WTC11 (cell line): ENCODE measurements at regions not wholly inside any gene's neighbourhood (a gene's known extent, or its start where the extent isn't known, plus 50 kb on each side); places are given as distances from the start of the nearest gene placed in this dataset.

Source experiments
- ATAC-seq: fragments of 200-7000 bp; cut with Tn5 transposase; 2 replicates; pipeline ENCODE4 v1.10.0; 2021; ENCODE audit warnings: mild to moderate bottlenecking, moderate library complexity
- CTCF ChIA-PET: fragments of 300-600 bp; sonication (Branson Sonifier 250); formaldehyde crosslinking; loops from one replicate; lab custom pipeline; 2021; ENCODE audit warnings: antibody characterized with exemption; lab: Charles Lee
- POLR2A ChIA-PET: fragments of 350-600 bp; sonication (Branson Sonifier 250); formaldehyde crosslinking; loops from one replicate; lab custom pipeline; 2021; ENCODE audit warnings: antibody characterized with exemption; lab: Charles Lee
- DNase-seq: peaks from one replicate; pipeline ENCODE4 v3.0.0; 2021; ENCODE audit warnings: low spot score
- H3K27ac Mint-ChIP-seq: 2 replicates; pipeline ENCODE4 v1.8.0; 2021; ENCODE audit warnings: mixed read lengths
- H3K27me3 Mint-ChIP-seq: 2 replicates; pipeline ENCODE4 v1.8.0; 2021; ENCODE audit warnings: low read depth, mild to moderate bottlenecking, moderate library complexity, mixed read lengths
- H3K36me3 Mint-ChIP-seq: 2 replicates; pipeline ENCODE4 v1.8.0; 2021; ENCODE audit warnings: mixed read lengths
- H3K4me1 Mint-ChIP-seq: 2 replicates; pipeline ENCODE4 v1.8.0; 2022; ENCODE audit warnings: mixed read lengths
- H3K4me3 Mint-ChIP-seq: 2 replicates; pipeline ENCODE4 v1.8.0; 2021; ENCODE audit warnings: mild to moderate bottlenecking, moderate library complexity, mixed read lengths
- H3K9me3 Mint-ChIP-seq: 2 replicates; pipeline ENCODE4 v1.8.0; 2021; ENCODE audit warnings: mixed read lengths
- ELF4 ChIP-seq: sonication (generic); formaldehyde crosslinking; IDR thresholded peaks from 2 replicates; pipeline ENCODE4 v1.8.1; 2022; ENCODE audit warnings: low read depth, mild to moderate bottlenecking, moderate library complexity, missing genetic modification reagents
- HMGA2 ChIP-seq: fragments of 250-450 bp; sonication (Bioruptor Pico); IDR thresholded peaks from 2 replicates; pipeline ENCODE4 v1.4.0; 2021; ENCODE audit warnings: mild to moderate bottlenecking, moderate library complexity
- HMGXB4 ChIP-seq: sonication (generic); formaldehyde crosslinking; IDR thresholded peaks from 2 replicates; pipeline ENCODE4 v1.8.1; 2023; ENCODE audit warnings: mild to moderate bottlenecking, moderate library complexity, missing genetic modification reagents
- JUN ChIP-seq: sonication (generic); formaldehyde crosslinking; IDR thresholded peaks from 2 replicates; pipeline ENCODE4 v1.8.0; 2023; ENCODE audit warnings: mild to moderate bottlenecking, missing genetic modification reagents
- MXD4 ChIP-seq: fragments of 250-450 bp; sonication (Bioruptor Pico); IDR thresholded peaks from 2 replicates; pipeline ENCODE4 v1.8.0; 2021; ENCODE audit warnings: mild to moderate bottlenecking, moderate library complexity, borderline replicate concordance
- NFATC4 ChIP-seq: fragments of 250-450 bp; sonication (Bioruptor Pico); IDR thresholded peaks from 2 replicates; pipeline ENCODE4 v1.9.0; 2021; ENCODE audit warnings: mild to moderate bottlenecking
- NFYB ChIP-seq: sonication (generic); formaldehyde crosslinking; conservative IDR thresholded peaks from 2 replicates; pipeline ENCODE4 v1.8.0; 2022; ENCODE audit warnings: low read depth, missing genetic modification reagents
- PRRX2 ChIP-seq: fragments of 250-450 bp; sonication (Bioruptor Pico); IDR thresholded peaks from 2 replicates; pipeline ENCODE4 v1.8.0; 2021; ENCODE audit warnings: mild to moderate bottlenecking
- TCF7 ChIP-seq: sonication (generic); formaldehyde crosslinking; IDR thresholded peaks from 2 replicates; pipeline ENCODE4 v1.8.0; 2022; ENCODE audit warnings: mild to moderate bottlenecking, low read depth, missing genetic modification reagents, moderate library complexity
- TEAD1 ChIP-seq: sonication (generic); formaldehyde crosslinking; IDR thresholded peaks from 2 replicates; pipeline ENCODE4 v1.8.0; 2022; ENCODE audit warnings: mild to moderate bottlenecking, missing genetic modification reagents
- TP53 ChIP-seq: sonication (generic); formaldehyde crosslinking; IDR thresholded peaks from 2 replicates; pipeline ENCODE4 v1.8.1; 2023; ENCODE audit warnings: mild to moderate bottlenecking, missing genetic modification reagents
- ZNF219 ChIP-seq: sonication (generic); formaldehyde crosslinking; IDR thresholded peaks from 2 replicates; pipeline ENCODE4 v1.8.0; 2023; ENCODE audit warnings: missing genetic modification reagents, mild to moderate bottlenecking, borderline replicate concordance
- ZNF512 ChIP-seq: sonication (generic); formaldehyde crosslinking; IDR thresholded peaks from 2 replicates; pipeline ENCODE4 v1.8.1; 2022; ENCODE audit warnings: missing genetic modification reagents, borderline replicate concordance
- ZNF532 ChIP-seq: fragments of 250-450 bp; sonication (Bioruptor Pico); IDR thresholded peaks from 2 replicates; pipeline ENCODE4 v1.9.0; 2021; ENCODE audit warnings: mild to moderate bottlenecking, borderline replicate concordance
- TF ChIP-seq, protein P1 (sequence below): sonication (generic); formaldehyde crosslinking; IDR thresholded peaks from 2 replicates; pipeline ENCODE4 v1.8.0; 2023; ENCODE audit warnings: mild to moderate bottlenecking, missing genetic modification reagents
- TF ChIP-seq, protein P2 (sequence below): sonication (generic); formaldehyde crosslinking; IDR thresholded peaks from 2 replicates; pipeline ENCODE4 v1.8.1; 2022; ENCODE audit warnings: low read depth, mild to moderate bottlenecking, moderate library complexity, missing genetic modification reagents, borderline replicate concordance
- TF ChIP-seq, protein P3 (sequence below): sonication (generic); formaldehyde crosslinking; IDR thresholded peaks from 2 replicates; pipeline ENCODE4 v1.8.0; 2022; ENCODE audit warnings: missing genetic modification reagents
- TF ChIP-seq, protein P4 (sequence below): sonication (generic); formaldehyde crosslinking; IDR thresholded peaks from 2 replicates; pipeline ENCODE4 v1.8.0; 2023; ENCODE audit warnings: missing genetic modification reagents, mild to moderate bottlenecking, borderline replicate concordance

DNA sequence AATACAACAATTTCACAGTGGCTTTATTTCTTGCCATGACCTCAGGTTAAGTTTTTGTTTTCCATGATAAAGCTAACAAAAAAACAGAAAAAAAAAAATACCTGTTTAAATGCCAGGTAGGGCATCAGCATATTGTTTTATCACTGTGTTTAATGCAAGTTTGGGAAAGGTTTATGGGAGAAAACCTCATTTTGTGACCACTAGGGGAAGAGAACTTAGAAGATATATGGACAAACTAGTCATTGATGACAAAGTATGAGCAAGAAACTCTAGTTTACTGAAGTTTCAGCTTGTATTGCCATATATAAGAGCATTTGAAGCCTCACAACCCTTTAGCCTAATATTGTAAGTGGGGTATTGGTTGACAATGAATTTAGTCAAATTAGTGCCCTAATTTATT is 1431.4 kb upstream of the CDH18 start:
- no peak overlapping the region for H3K4me3 Mint-ChIP-seq
- DNase-seq = no peak
- TF ChIP-seq ZNF512 (no peak), JUN (CRISPR knock-in tag) (no peak), ZNF219 (no peak), ELF4 (CRISPR knock-in tag) (no peak), HMGXB4 (CRISPR knock-in tag) (no peak), TCF7 (CRISPR knock-in tag) (no peak), MXD4 (CRISPR knock-in tag) (no peak), NFATC4 (no peak), ZNF532 (CRISPR knock-in tag) (no peak), TEAD1 (CRISPR knock-in tag) (no peak), HMGA2 (no peak), NFYB (no peak), PRRX2 (CRISPR knock-in tag) (no peak), TP53 (no peak)
- TF ChIP-seq, protein P1, sequence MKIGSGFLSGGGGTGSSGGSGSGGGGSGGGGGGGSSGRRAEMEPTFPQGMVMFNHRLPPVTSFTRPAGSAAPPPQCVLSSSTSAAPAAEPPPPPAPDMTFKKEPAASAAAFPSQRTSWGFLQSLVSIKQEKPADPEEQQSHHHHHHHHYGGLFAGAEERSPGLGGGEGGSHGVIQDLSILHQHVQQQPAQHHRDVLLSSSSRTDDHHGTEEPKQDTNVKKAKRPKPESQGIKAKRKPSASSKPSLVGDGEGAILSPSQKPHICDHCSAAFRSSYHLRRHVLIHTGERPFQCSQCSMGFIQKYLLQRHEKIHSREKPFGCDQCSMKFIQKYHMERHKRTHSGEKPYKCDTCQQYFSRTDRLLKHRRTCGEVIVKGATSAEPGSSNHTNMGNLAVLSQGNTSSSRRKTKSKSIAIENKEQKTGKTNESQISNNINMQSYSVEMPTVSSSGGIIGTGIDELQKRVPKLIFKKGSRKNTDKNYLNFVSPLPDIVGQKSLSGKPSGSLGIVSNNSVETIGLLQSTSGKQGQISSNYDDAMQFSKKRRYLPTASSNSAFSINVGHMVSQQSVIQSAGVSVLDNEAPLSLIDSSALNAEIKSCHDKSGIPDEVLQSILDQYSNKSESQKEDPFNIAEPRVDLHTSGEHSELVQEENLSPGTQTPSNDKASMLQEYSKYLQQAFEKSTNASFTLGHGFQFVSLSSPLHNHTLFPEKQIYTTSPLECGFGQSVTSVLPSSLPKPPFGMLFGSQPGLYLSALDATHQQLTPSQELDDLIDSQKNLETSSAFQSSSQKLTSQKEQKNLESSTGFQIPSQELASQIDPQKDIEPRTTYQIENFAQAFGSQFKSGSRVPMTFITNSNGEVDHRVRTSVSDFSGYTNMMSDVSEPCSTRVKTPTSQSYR (CRISPR knock-in tag) = no peak
- TF ChIP-seq, protein P2, sequence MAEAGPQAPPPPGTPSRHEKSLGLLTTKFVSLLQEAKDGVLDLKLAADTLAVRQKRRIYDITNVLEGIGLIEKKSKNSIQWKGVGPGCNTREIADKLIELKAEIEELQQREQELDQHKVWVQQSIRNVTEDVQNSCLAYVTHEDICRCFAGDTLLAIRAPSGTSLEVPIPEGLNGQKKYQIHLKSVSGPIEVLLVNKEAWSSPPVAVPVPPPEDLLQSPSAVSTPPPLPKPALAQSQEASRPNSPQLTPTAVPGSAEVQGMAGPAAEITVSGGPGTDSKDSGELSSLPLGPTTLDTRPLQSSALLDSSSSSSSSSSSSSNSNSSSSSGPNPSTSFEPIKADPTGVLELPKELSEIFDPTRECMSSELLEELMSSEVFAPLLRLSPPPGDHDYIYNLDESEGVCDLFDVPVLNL (CRISPR knock-in tag) = no peak
- TF ChIP-seq, protein P3, sequence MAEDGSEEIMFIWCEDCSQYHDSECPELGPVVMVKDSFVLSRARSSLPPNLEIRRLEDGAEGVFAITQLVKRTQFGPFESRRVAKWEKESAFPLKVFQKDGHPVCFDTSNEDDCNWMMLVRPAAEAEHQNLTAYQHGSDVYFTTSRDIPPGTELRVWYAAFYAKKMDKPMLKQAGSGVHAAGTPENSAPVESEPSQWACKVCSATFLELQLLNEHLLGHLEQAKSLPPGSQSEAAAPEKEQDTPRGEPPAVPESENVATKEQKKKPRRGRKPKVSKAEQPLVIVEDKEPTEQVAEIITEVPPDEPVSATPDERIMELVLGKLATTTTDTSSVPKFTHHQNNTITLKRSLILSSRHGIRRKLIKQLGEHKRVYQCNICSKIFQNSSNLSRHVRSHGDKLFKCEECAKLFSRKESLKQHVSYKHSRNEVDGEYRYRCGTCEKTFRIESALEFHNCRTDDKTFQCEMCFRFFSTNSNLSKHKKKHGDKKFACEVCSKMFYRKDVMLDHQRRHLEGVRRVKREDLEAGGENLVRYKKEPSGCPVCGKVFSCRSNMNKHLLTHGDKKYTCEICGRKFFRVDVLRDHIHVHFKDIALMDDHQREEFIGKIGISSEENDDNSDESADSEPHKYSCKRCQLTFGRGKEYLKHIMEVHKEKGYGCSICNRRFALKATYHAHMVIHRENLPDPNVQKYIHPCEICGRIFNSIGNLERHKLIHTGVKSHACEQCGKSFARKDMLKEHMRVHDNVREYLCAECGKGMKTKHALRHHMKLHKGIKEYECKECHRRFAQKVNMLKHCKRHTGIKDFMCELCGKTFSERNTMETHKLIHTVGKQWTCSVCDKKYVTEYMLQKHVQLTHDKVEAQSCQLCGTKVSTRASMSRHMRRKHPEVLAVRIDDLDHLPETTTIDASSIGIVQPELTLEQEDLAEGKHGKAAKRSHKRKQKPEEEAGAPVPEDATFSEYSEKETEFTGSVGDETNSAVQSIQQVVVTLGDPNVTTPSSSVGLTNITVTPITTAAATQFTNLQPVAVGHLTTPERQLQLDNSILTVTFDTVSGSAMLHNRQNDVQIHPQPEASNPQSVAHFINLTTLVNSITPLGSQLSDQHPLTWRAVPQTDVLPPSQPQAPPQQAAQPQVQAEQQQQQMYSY (CRISPR knock-in tag) = no peak
- TF ChIP-seq, protein P4, sequence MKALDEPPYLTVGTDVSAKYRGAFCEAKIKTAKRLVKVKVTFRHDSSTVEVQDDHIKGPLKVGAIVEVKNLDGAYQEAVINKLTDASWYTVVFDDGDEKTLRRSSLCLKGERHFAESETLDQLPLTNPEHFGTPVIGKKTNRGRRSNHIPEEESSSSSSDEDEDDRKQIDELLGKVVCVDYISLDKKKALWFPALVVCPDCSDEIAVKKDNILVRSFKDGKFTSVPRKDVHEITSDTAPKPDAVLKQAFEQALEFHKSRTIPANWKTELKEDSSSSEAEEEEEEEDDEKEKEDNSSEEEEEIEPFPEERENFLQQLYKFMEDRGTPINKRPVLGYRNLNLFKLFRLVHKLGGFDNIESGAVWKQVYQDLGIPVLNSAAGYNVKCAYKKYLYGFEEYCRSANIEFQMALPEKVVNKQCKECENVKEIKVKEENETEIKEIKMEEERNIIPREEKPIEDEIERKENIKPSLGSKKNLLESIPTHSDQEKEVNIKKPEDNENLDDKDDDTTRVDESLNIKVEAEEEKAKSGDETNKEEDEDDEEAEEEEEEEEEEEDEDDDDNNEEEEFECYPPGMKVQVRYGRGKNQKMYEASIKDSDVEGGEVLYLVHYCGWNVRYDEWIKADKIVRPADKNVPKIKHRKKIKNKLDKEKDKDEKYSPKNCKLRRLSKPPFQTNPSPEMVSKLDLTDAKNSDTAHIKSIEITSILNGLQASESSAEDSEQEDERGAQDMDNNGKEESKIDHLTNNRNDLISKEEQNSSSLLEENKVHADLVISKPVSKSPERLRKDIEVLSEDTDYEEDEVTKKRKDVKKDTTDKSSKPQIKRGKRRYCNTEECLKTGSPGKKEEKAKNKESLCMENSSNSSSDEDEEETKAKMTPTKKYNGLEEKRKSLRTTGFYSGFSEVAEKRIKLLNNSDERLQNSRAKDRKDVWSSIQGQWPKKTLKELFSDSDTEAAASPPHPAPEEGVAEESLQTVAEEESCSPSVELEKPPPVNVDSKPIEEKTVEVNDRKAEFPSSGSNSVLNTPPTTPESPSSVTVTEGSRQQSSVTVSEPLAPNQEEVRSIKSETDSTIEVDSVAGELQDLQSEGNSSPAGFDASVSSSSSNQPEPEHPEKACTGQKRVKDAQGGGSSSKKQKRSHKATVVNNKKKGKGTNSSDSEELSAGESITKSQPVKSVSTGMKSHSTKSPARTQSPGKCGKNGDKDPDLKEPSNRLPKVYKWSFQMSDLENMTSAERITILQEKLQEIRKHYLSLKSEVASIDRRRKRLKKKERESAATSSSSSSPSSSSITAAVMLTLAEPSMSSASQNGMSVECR (CRISPR knock-in tag) = no peak

More for the DNA sequence above, 1431.4 kb upstream of the CDH18 start:
- no peak for ATAC-seq
- no peaks in the 10 kb centered on the region for H3K36me3 Mint-ChIP-seq
- no peaks in the 10 kb centered on the region for H3K27me3 Mint-ChIP-seq
- H3K4me1 Mint-ChIP-seq = no peaks in the 10 kb centered on the region
- POLR2A ChIA-PET = no interaction called here
- H3K27ac Mint-ChIP-seq = no peak overlapping the region
- no peaks in the 10 kb centered on the region for H3K9me3 Mint-ChIP-seq
- CTCF ChIA-PET = no interaction called here
